GM12874 (cell line): ENCODE measurements at regions not wholly inside any gene's neighbourhood (a gene's known extent, or its start where the extent isn't known, plus 50 kb on each side); places are given as distances from the start of the nearest gene placed in this dataset.

Experiments used
- CTCF ChIP-seq: IDR thresholded peaks from 2 replicates; pipeline ENCODE4 v1.5.1; 2011; ENCODE audit warnings: low read depth, mild to moderate bottlenecking, control low read depth, low read length, moderate library complexity; ENCODE audit not compliant: insufficient read depth

- no peak for TF ChIP-seq CTCF
Measured at GRCh38 chr13:111626371-111627305, 306.2 kb downstream of the TEX29 start.

GRCh38 chr13:111627596-111627995, 307.2 kb downstream of the TEX29 start:
- no peak for TF ChIP-seq CTCF

- no peak for TF ChIP-seq CTCF
Measured at GRCh38 chr13:111629016-111629415, 308.6 kb downstream of the TEX29 start.

- TF ChIP-seq CTCF: no peak
Measured at GRCh38 chr13:111629457-111629856, 309.0 kb downstream of the TEX29 start.

- no peak for TF ChIP-seq CTCF
Measured at GRCh38 chr13:111629926-111630325, 309.5 kb downstream of the TEX29 start.

GRCh38 chr13:111630406-111630805, 310.0 kb downstream of the TEX29 start:
- TF ChIP-seq CTCF: no peak

GRCh38 chr13:111632906-111633305, 312.5 kb downstream of the TEX29 start:
- TF ChIP-seq CTCF: no peak
